HEK293T (cell line): ENCODE measurements at regions not wholly inside any gene's neighbourhood (a gene's known extent, or its start where the extent isn't known, plus 50 kb on each side); places are given as distances from the start of the nearest gene placed in this dataset.

Source experiments
- ARNT ChIP-seq: fragments of 450-650 bp; IDR thresholded peaks from 2 replicates; pipeline ENCODE4 v1.6.1; 2017; ENCODE audit warnings: mild to moderate bottlenecking
- BHLHE40 ChIP-seq: fragments of 450-650 bp; IDR thresholded peaks from 2 replicates; pipeline ENCODE4 v1.6.1; 2016; ENCODE audit warnings: mild to moderate bottlenecking, moderate library complexity, borderline replicate concordance
- CTBP1 ChIP-seq: fragments of 450-650 bp; IDR thresholded peaks from 2 replicates; pipeline ENCODE4 v1.6.1; 2016; ENCODE audit warnings: borderline replicate concordance
- ELF4 ChIP-seq: fragments of 450-650 bp; IDR thresholded peaks from 2 replicates; pipeline ENCODE4 v1.6.1; 2017; ENCODE audit warnings: antibody characterized with exemption
- FOXA1 ChIP-seq: fragments of 450-650 bp; IDR thresholded peaks from 2 replicates; pipeline ENCODE4 v1.6.1; 2016; ENCODE audit warnings: mild to moderate bottlenecking
- FOXK2 ChIP-seq: fragments of 450-650 bp; IDR thresholded peaks from 2 replicates; pipeline ENCODE4 v1.6.1; 2016; ENCODE audit warnings: mild to moderate bottlenecking
- HDGF ChIP-seq: fragments of 450-650 bp; IDR thresholded peaks from 2 replicates; pipeline ENCODE4 v1.6.1; 2017; ENCODE audit warnings: antibody characterized with exemption, borderline replicate concordance
- L3MBTL2 ChIP-seq: fragments of 450-650 bp; conservative IDR thresholded peaks from 2 replicates; pipeline ENCODE4 v1.6.1; 2016; ENCODE audit warnings: mild to moderate bottlenecking
- LEF1 ChIP-seq: fragments of 450-650 bp; IDR thresholded peaks from 2 replicates; pipeline ENCODE4 v1.6.1; 2017; ENCODE audit warnings: mild to moderate bottlenecking, borderline replicate concordance
- PKNOX1 ChIP-seq: fragments of 450-650 bp; IDR thresholded peaks from 2 replicates; pipeline ENCODE4 v1.6.1; 2016
- SUZ12 ChIP-seq: fragments of 450-650 bp; IDR thresholded peaks from 2 replicates; pipeline ENCODE4 v1.6.1; 2016; ENCODE audit warnings: mild to moderate bottlenecking
- TARDBP ChIP-seq: fragments of 450-650 bp; IDR thresholded peaks from 2 replicates; pipeline ENCODE4 v1.6.1; 2016

- TF ChIP-seq SUZ12 (no peak), CTBP1 (no peak), L3MBTL2 (no peak), LEF1 (no peak), HDGF (no peak), BHLHE40 (no peak), ARNT (no peak), PKNOX1 (no peak), ELF4 (no peak), FOXK2 (no peak), FOXA1 (no peak), TARDBP (no peak)
Measured at GRCh38 chr5:28165096-28165495, 1126.7 kb upstream of the CDH9 start.
